Body of pancreas (tissue), 4 donors: ENCODE measurements at regions not wholly inside any gene's neighbourhood (a gene's known extent, or its start where the extent isn't known, plus 50 kb on each side); places are given as distances from the start of the nearest gene placed in this dataset.

Experiments
- ATAC-seq: fragments of 150-250 bp; one replicate; pipeline ENCODE4 v1.9.1; 2016
- DNase-seq, 4 donors: peaks; one replicate each; pipeline ENCODE4 v3.0.0-alpha.2; 2019
- H3K27ac ChIP-seq, 4 donors: fragments of 200-600 bp; sonication (generic); 1 replicate in 3 of 4; 2 replicates in 1 of 4; pipeline versions ENCODE4 v1.5.1 to v1.6.1; 2016 to 2019; ENCODE audit warnings: mild to moderate bottlenecking in 1 of 4, mixed read lengths in 1 of 4, moderate library complexity in 1 of 4
- H3K27me3 ChIP-seq, 2 donors: fragments of 200-600 bp; sonication (generic); one replicate each; pipeline ENCODE4 v1.6.0; 2016; ENCODE audit warnings: mild to moderate bottlenecking in 1 of 2
- H3K36me3 ChIP-seq, 2 donors: fragments of 200-600 bp; sonication (generic); replicated peaks in 1 of 2; 2 replicates each; pipeline ENCODE4 v1.5.1; 2016; ENCODE audit warnings: low read depth in 2 of 2; ENCODE audit not compliant: insufficient read depth in 1 of 2
- H3K4me1 ChIP-seq: fragments of 200-600 bp; sonication (generic); one replicate; pipeline ENCODE4 v1.6.0; 2016
- H3K4me3 ChIP-seq, 2 donors: fragments of 200-600 bp; sonication (generic); 1 replicate in 1 of 2; 2 replicates in 1 of 2; pipeline ENCODE4 v1.5.1; 2016 to 2019
- H3K9me3 ChIP-seq, 3 donors: fragments of 200-600 bp; sonication (generic); 1 replicate in 2 of 3; 2 replicates in 1 of 3; pipeline ENCODE4 v1.5.1; 2016
- POLR2A ChIP-seq, 3 donors: fragments of 450-650 bp; IDR thresholded peaks; one replicate each; pipeline ENCODE4 v1.6.1; 2016; ENCODE audit warnings: antibody characterized with exemption in 3 of 3, mild to moderate bottlenecking in 2 of 3
- WGBS, 2 donors: methylation state at CpG; one replicate each; pipeline ENCODE4 v1.1.5; 2017; 5-methylcytosine and 5-hydroxymethylcytosine counted together
- intact Hi-C: fragments of 100-400 bp; cut with DNase I; formaldehyde crosslinking; loops from one replicate; pipeline ENCODE4 v1.15.1; 2023
- TF ChIP-seq, protein P1 (sequence below), 7 experiments: fragments of 450-650 bp in 4 of 7; fragments of 200-600 bp in 3 of 7; sonication (generic) in 3 of 7; IDR thresholded peaks; one replicate each; pipeline ENCODE4 v1.5.1; 2016 to 2019; ENCODE audit warnings: antibody characterized with exemption in 7 of 7

DNA sequence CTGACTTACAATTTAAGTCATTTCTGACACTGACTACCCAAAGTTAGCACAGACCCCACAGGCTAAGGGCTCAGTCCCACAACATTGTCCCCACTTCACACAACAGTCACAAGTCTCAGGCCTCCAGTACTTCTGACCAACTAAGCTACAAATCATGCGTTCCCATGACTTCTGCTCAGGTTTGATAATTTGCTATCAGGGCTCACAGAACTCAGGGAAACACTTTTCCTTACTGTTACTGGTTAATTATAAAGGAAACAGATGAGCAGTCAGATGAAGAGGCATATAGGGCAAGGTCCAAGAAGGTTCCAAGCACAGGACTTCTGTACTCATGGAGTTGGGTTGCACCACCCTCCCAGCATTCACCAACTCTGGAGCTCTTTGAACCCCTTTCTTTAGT lies 151.2 kb upstream of the TNR start:
- Histone ChIP-seq H3K4me3 (no peak overlapping the region), H3K27ac (no peak overlapping the region), H3K27me3 (no peaks in the 10 kb centered on the region), H3K4me1 (no peaks in the 10 kb centered on the region), H3K36me3 (no peaks in the 10 kb centered on the region), H3K9me3 (no peaks in the 10 kb centered on the region)
- ATAC-seq (no peak), DNase-seq (no peak)
- no peak for TF ChIP-seq POLR2A (IDR thresholded peaks at IDR 0.05)
- TF ChIP-seq, protein P1, sequence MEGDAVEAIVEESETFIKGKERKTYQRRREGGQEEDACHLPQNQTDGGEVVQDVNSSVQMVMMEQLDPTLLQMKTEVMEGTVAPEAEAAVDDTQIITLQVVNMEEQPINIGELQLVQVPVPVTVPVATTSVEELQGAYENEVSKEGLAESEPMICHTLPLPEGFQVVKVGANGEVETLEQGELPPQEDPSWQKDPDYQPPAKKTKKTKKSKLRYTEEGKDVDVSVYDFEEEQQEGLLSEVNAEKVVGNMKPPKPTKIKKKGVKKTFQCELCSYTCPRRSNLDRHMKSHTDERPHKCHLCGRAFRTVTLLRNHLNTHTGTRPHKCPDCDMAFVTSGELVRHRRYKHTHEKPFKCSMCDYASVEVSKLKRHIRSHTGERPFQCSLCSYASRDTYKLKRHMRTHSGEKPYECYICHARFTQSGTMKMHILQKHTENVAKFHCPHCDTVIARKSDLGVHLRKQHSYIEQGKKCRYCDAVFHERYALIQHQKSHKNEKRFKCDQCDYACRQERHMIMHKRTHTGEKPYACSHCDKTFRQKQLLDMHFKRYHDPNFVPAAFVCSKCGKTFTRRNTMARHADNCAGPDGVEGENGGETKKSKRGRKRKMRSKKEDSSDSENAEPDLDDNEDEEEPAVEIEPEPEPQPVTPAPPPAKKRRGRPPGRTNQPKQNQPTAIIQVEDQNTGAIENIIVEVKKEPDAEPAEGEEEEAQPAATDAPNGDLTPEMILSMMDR (IDR thresholded peaks at IDR 0.05): no peak
- WGBS, 2 donors: 79 to 91% methylated on average over 1 of the region's 1 CpG
- intact Hi-C loops: no loop called here

DNA sequence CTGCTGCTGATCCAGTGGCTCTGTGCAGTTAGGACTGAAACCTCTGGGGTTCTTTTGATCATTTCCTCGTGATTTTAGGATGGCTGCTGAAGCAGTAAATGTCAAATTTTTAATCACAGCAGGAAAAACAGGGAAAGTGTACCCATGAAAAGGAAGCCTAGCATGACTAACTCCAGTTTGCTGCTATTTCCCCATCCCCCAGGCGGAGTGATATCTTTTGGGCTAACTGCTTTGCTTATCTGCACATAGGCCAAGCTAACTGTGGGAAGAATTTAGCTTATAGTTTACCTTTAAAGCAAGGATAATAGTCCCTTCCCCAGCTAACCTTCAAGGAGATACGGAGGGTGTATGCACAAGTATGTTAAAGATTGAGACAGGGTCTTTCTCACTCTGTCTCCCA lies 149.8 kb upstream of the TNR start:
- 72% methylated on average over 3 of the region's 3 CpGs for WGBS, 2 donors
- intact Hi-C loops: no loop called here
- Histone ChIP-seq H3K4me3 (no peak overlapping the region), H3K9me3 (no peaks in the 10 kb centered on the region), H3K4me1 (no peaks in the 10 kb centered on the region), H3K36me3 (no peaks in the 10 kb centered on the region), H3K27me3 (no peaks in the 10 kb centered on the region), H3K27ac (no peak overlapping the region)
- ATAC-seq: no peak
- TF ChIP-seq, protein P1 (IDR thresholded peaks at IDR 0.05): no peak
- TF ChIP-seq POLR2A (IDR thresholded peaks at IDR 0.05): no peak
- no peak for DNase-seq

DNA sequence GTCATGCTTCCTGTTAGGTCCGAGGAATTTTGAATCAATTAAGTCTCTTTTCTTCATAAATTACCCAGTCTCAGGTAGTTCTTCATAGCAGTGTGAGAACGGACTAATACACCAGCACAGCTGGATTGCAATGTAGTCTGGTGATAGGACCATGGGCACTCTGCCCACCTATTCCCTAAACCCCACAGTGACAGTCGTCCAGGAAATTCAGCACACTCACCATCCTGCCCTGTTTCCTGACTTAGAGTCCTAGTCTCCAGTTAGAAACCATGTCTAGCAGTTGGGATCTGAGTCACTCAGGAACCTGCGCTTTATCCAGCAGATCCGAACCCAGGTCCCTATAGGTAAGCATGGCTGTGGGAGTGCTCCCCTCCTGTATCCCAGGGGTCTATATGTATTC lies 149.3 kb upstream of the TNR start:
- H3K36me3 ChIP-seq: no peaks in the 10 kb centered on the region
- no peaks in the 10 kb centered on the region for H3K27me3 ChIP-seq
- ATAC-seq (no peak), DNase-seq (no peak)
- TF ChIP-seq, protein P1 (IDR thresholded peaks at IDR 0.05): no peak
- no peak for TF ChIP-seq POLR2A (IDR thresholded peaks at IDR 0.05)
- no peak overlapping the region for H3K4me3 ChIP-seq
- 76 to 78% methylated on average over 5 of the region's 5 CpGs for WGBS, 2 donors
- H3K27ac ChIP-seq: no peak overlapping the region
- intact Hi-C loops: no loop called here
- H3K4me1 ChIP-seq: no peaks in the 10 kb centered on the region
- no peaks in the 10 kb centered on the region for H3K9me3 ChIP-seq

DNA sequence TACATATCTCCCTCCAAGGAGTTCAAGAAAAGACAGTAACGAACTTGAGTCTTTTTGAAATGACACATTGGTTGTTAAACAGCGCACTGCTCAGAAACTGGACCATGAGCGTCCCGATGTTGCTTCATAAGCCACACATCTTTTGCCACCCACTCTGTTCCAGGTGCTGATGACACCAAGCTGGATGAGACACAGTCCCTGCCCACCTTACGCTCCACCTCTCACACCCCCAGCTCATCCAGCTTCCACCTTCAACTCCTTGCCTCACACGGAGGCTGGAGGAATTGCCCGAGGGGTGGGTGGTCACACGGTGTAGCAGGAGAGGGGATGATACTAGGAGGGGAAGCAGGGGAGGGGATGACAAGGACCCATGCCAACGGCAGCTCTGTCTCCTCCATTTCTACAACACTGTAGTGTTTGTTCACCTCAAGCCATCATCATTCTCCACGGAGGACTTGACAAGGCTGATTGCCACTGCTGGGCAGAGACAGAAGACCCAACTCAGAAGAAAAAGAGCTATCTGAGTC lies 148.5 kb upstream of the TNR start:
- no peaks in the 10 kb centered on the region for H3K4me1 ChIP-seq
- intact Hi-C loops: no loop called here

DNA sequence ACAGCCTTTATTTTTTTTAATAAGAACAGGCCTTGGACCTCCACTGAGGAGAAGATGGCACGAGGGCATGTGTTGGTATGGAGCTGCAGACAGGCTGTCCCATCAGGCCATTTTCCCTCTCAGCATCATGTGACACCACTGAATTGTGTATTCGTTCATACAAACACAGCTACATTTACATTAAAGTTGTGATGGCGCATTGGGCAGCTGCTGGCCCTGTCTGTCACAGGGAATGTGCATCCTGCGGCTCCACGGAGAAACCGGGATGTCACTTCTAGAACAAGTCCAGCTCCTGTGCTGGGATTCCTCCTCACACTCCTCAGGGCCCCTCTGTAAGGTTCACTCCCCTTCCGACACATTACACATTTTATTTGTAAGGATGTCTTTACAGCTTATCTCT lies 147.6 kb upstream of the TNR start:
- no peaks in the 10 kb centered on the region for H3K36me3 ChIP-seq
- H3K4me1 ChIP-seq: no peaks in the 10 kb centered on the region
- no peak for TF ChIP-seq POLR2A (IDR thresholded peaks at IDR 0.05)
- TF ChIP-seq, protein P1 (IDR thresholded peaks at IDR 0.05): no peak
- no peak overlapping the region for H3K4me3 ChIP-seq
- no peak for DNase-seq
- no peaks in the 10 kb centered on the region for H3K27me3 ChIP-seq
- intact Hi-C loops: no loop called here
- no peaks in the 10 kb centered on the region for H3K9me3 ChIP-seq
- no peak for ATAC-seq
- WGBS, 2 donors: 92 to 98% methylated on average over 7 of the region's 7 CpGs
- no peak overlapping the region for H3K27ac ChIP-seq

More for the DNA sequence above, 148.5 kb upstream of the TNR start:
- Histone ChIP-seq H3K4me3 (no peak overlapping the region), H3K9me3 (no peaks in the 10 kb centered on the region), H3K27ac (no peak overlapping the region), H3K27me3 (no peaks in the 10 kb centered on the region), H3K36me3 (no peaks in the 10 kb centered on the region)
- TF ChIP-seq, protein P1 (IDR thresholded peaks at IDR 0.05): no peak
- no peak for TF ChIP-seq POLR2A (IDR thresholded peaks at IDR 0.05)
- 74 to 78% methylated on average over 10 of the region's 10 CpGs for WGBS, 2 donors
- ATAC-seq (no peak), DNase-seq (no peak)
